ENCODE measurements at regions not wholly inside any gene's neighbourhood (a gene's known extent, or its start where the extent isn't known, plus 50 kb on each side); places are given as distances from the start of the nearest gene placed in this dataset.

- TF ChIP-seq CTCF (IDR thresholded peaks at IDR 0.05) (no peak), POLR2A (IDR thresholded peaks at IDR 0.05) (no peak)
Measured at GRCh38 chr7:106514881-106515280, 146.1 kb downstream of the CCDC71L start.
